ENCODE measurements at regions not wholly inside any gene's neighbourhood (a gene's known extent, or its start where the extent isn't known, plus 50 kb on each side); places are given as distances from the start of the nearest gene placed in this dataset.

DNA sequence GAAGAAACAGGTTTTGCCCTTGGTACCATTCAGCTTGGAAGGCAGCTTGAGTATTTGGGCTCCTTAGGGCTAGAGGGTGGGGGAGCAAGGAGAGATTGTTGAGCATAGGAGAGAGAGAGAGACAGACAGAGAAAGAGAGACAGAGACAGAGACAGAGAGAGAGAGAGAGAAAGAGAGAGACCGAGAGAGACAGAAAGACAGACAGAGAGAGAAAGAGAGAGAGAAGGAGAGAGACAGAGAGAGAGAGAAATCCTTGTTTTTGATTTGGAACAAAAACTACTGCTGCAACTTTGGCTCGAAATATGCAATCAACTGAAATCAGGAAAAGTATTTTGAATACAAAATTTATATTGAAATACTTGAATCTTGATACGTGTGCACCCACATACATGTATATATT, 85.8 kb upstream of the ZNF536 start:
- no peak for TF ChIP-seq GATA3 (IDR thresholded peaks at IDR 0.05; ENCODE audit: low read depth, low read length)
- no peak for TF ChIP-seq GATA2 (IDR thresholded peaks at IDR 0.05; ENCODE audit: low read depth, low read length)

All from SH-SY5Y (cell line).